BJ (cell line): ENCODE measurements at regions not wholly inside any gene's neighbourhood (a gene's known extent, or its start where the extent isn't known, plus 50 kb on each side); places are given as distances from the start of the nearest gene placed in this dataset.

Experiments
- CTCF ChIA-PET: fragments of 350-600 bp; formaldehyde crosslinking; extraction: SDS; loops from one replicate; lab custom pipeline; 2021; ENCODE audit warnings: antibody characterized with exemption, inconsistent platforms; lab: Yijun Ruan, JAX
- POLR2A ChIA-PET: fragments of 300-600 bp; sonication (Branson Sonifier 250); formaldehyde crosslinking; extraction: SDS; loops from one replicate; lab custom pipeline; 2021; ENCODE audit warnings: antibody characterized with exemption; lab: Charles Lee
- DNase-seq: peaks from one replicate; pipeline ENCODE4 v3.0.0-alpha.2; 2011; ENCODE audit warnings: low read depth
- H3K27me3 ChIP-seq: 2 replicates; pipeline ENCODE4 v1.6.0; 2011; ENCODE audit warnings: low read length; ENCODE audit not compliant: control insufficient read depth, insufficient read depth
- H3K36me3 ChIP-seq: 2 replicates; pipeline ENCODE4 v1.5.1; 2011; ENCODE audit warnings: low read length; ENCODE audit not compliant: control insufficient read depth, insufficient read depth
- H3K4me3 ChIP-seq: 2 replicates; pipeline ENCODE4 v1.5.1; 2011; ENCODE audit warnings: low read depth, mild to moderate bottlenecking, control low read depth, low read length
- TF ChIP-seq, protein P1 (sequence below): IDR thresholded peaks from 2 replicates; pipeline ENCODE4 v1.5.1; 2011; ENCODE audit warnings: low read depth, mild to moderate bottlenecking, control low read depth, inconsistent platforms, low read length, moderate library complexity; ENCODE audit not compliant: insufficient read depth

DNA sequence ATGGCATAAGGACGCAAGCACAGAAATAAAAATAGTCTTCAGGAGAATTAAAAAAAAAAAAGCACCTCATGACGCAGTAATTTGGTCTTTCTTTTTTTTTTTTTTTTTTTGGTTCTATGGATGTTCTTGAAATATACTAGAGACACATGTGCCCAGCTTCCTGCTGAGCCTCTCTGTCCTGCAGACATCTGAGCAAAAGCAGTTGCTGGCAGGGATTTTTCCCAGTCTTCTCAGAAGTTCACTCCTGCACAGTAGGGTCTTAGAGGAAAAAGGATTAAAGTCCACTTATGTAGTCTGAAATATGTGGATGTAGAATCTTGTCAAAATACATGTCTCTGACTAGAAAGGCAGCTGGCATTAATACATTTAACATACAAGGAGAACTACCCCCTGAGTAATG is 1888.1 kb upstream of the SEL1L start:
- Histone ChIP-seq H3K4me3 (no peak overlapping the region), H3K27me3 (no peaks in the 10 kb centered on the region), H3K36me3 (no peaks in the 10 kb centered on the region)
- DNase-seq: no peak
- CTCF ChIA-PET: no interaction called here
- POLR2A ChIA-PET: no interaction called here
- TF ChIP-seq, protein P1, sequence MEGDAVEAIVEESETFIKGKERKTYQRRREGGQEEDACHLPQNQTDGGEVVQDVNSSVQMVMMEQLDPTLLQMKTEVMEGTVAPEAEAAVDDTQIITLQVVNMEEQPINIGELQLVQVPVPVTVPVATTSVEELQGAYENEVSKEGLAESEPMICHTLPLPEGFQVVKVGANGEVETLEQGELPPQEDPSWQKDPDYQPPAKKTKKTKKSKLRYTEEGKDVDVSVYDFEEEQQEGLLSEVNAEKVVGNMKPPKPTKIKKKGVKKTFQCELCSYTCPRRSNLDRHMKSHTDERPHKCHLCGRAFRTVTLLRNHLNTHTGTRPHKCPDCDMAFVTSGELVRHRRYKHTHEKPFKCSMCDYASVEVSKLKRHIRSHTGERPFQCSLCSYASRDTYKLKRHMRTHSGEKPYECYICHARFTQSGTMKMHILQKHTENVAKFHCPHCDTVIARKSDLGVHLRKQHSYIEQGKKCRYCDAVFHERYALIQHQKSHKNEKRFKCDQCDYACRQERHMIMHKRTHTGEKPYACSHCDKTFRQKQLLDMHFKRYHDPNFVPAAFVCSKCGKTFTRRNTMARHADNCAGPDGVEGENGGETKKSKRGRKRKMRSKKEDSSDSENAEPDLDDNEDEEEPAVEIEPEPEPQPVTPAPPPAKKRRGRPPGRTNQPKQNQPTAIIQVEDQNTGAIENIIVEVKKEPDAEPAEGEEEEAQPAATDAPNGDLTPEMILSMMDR: no peak

- Histone ChIP-seq H3K27me3 (no peaks in the 10 kb centered on the region), H3K4me3 (no peak overlapping the region), H3K36me3 (no peaks in the 10 kb centered on the region)
- CTCF ChIA-PET: no interaction called here
- DNase-seq: peak; percentile 47
- TF ChIP-seq, protein P1: no peak
- POLR2A ChIA-PET: no interaction called here
These were observed 1891.5 kb upstream of the SEL1L start for GRCh38 chr14:83425138-83425537.

DNA sequence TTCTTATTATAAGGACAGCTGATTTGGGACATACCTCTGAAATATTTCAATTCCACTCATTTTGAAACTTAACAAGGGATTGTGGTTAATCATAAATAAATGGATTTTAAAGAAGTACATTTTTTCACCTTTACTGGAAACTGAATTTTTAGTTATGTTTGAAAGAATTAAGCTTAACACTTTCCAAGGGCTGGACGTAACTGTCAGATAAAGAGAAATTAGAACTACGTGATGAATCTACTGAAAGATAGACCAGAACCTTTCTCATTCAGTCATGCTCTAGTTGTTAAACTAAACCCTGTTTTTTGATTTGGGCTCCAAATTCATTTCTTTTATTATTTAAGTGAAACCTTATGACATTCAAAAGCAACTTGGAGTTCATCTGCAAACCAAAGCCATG is 1892.1 kb upstream of the SEL1L start:
- TF ChIP-seq, protein P1: no peak
- no peaks in the 10 kb centered on the region for H3K27me3 ChIP-seq
- POLR2A ChIA-PET: interaction anchor here (0.6 kb wide), 1 partner anchor 39 kb away, joined by 3 read pairs; no protein-coding TSS in a partner anchor
- no peak overlapping the region for H3K4me3 ChIP-seq
- no peak for DNase-seq
- CTCF ChIA-PET: no interaction called here
- no peaks in the 10 kb centered on the region for H3K36me3 ChIP-seq

DNA sequence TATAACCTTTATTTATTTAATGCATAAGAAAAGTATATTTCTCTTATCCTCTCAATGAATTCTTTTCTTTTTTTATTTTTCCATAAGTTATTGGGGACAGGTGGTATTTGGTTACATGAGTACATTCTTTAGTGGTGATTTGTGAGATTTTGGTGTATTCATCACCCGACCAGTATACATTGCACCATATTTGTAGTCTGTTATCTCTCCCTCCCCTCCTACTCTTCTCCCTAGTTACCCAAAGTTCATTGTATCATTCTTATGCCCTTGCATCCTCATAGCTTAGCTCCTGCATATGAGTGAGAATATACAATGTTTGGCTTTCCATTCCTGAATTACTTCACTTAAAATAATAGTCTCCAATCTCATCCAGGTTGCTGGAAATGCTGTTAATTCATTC is 1900.0 kb upstream of the SEL1L start:
- DNase-seq: no peak
- TF ChIP-seq, protein P1: no peak
- POLR2A ChIA-PET: no interaction called here
- H3K4me3 ChIP-seq: no peak overlapping the region
- H3K27me3 ChIP-seq: no peaks in the 10 kb centered on the region
- H3K36me3 ChIP-seq: no peaks in the 10 kb centered on the region
- CTCF ChIA-PET: no interaction called here

GRCh38 chr14:83441801-83442200 is 1908.1 kb upstream of the SEL1L start:
- no peaks in the 10 kb centered on the region for H3K36me3 ChIP-seq
- DNase-seq: no peak

More at GRCh38 chr14:83441801-83442200, 1908.1 kb upstream of the SEL1L start:
- TF ChIP-seq, protein P1: no peak
- H3K27me3 ChIP-seq: no peaks in the 10 kb centered on the region
- ChIA-PET POLR2A (no interaction called here), CTCF (no interaction called here)
- H3K4me3 ChIP-seq: no peak overlapping the region
